GM18519 (cell line): ENCODE measurements at regions not wholly inside any gene's neighbourhood (a gene's known extent, or its start where the extent isn't known, plus 50 kb on each side); places are given as distances from the start of the nearest gene placed in this dataset.

Experiments
- ATAC-seq: cut with Tn5 transposase; IDR thresholded peaks from one replicate; pipeline ENCODE4 v1.9.1; 2021; ENCODE audit warnings: mild to moderate bottlenecking, moderate library complexity; ENCODE audit not compliant: unreplicated experiment, low FRiP score

GRCh38 chr5:88938488-88938887, 55.5 kb upstream of the MEF2C start:
- no peak for ATAC-seq

GRCh38 chr5:88937406-88937805, 54.4 kb upstream of the MEF2C start:
- no peak for ATAC-seq

- ATAC-seq: no peak
Observed at GRCh38 chr5:88934439-88934838, 51.5 kb upstream of the MEF2C start.
